22Rv1 (cell line): ENCODE measurements at regions not wholly inside any gene's neighbourhood (a gene's known extent, or its start where the extent isn't known, plus 50 kb on each side); places are given as distances from the start of the nearest gene placed in this dataset.

Experiments used
- CTCF ChIP-seq: fragments of 450-650 bp; IDR thresholded peaks from 2 replicates; pipeline ENCODE4 v1.5.1; 2017; ENCODE audit warnings: mild to moderate bottlenecking
- ZFX ChIP-seq: fragments of 450-650 bp; IDR thresholded peaks from 2 replicates; pipeline ENCODE4 v1.6.1; 2017; ENCODE audit warnings: antibody characterized with exemption, borderline replicate concordance

- TF ChIP-seq CTCF: peak; percentile 75
- no peak for TF ChIP-seq ZFX
These were observed 98.6 kb upstream of the ADAMTS19 start for GRCh38 chr5:129361441-129362025.
